ENCODE measurements at regions not wholly inside any gene's neighbourhood (a gene's known extent, or its start where the extent isn't known, plus 50 kb on each side); places are given as distances from the start of the nearest gene placed in this dataset.

GRCh38 chr3:43919029-43919428, 228.3 kb downstream of the ABHD5 start:
- TF ChIP-seq POLR2A (IDR thresholded peaks at IDR 0.05) (no peak), EP300 (IDR thresholded peaks at IDR 0.05) (no peak)
- H3K36me3 ChIP-seq, result no peaks in the 10 kb centered on the region
- peaks cover 0 to 11% (median 0%) of the 10 kb centered on the region in 3 donors for H3K9me3 ChIP-seq
- no peak overlapping the region for H3K27ac ChIP-seq
- ATAC-seq, result no peak
- peaks cover 49% of the 10 kb centered on the region for H3K27me3 ChIP-seq
- no peak overlapping the region for H3K4me3 ChIP-seq
- no peaks in the 10 kb centered on the region for H3K4me1 ChIP-seq
- whole genome bisulfite sequencing, 2 donors (ENCODE audit: low coverage in 1 of 2), result 60 to 74% methylated on average over 3 to 7 of the region's 7 CpGs

GRCh38 chr3:43921056-43921648, 230.4 kb downstream of the ABHD5 start:
- Histone ChIP-seq H3K4me3 (no peak overlapping the region), H3K4me1 (no peaks in the 10 kb centered on the region), H3K36me3 (no peaks in the 10 kb centered on the region), H3K9me3 (peaks cover 0 to 11% (median 0%) of the 10 kb centered on the region in 3 donors), H3K27me3 (peaks cover 62% of the 10 kb centered on the region), H3K27ac (no peak overlapping the region)
- 35% methylated on average over 6 of the region's 8 CpGs; no CpG with 5 or more reads in 1 of the 2 donors for WGBS, 2 donors (ENCODE audit: low coverage in 1 of 2)
- no peak for ATAC-seq
- TF ChIP-seq EP300 (IDR thresholded peaks at IDR 0.05), result no peak

GRCh38 chr3:43922374-43922773, 231.6 kb downstream of the ABHD5 start:
- 71% methylated on average over 3 of the region's 3 CpGs; no CpG with 5 or more reads in 1 of the 2 donors for WGBS, 2 donors (ENCODE audit: low coverage in 1 of 2)
- no peaks in the 10 kb centered on the region for H3K36me3 ChIP-seq
- H3K27me3 ChIP-seq, result peaks cover 65% of the 10 kb centered on the region
- H3K4me3 ChIP-seq, result no peak overlapping the region
- ATAC-seq, result no peak
- H3K9me3 ChIP-seq, result peaks cover 0 to 2% (median 0%) of the 10 kb centered on the region in 3 donors
- H3K4me1 ChIP-seq, result no peaks in the 10 kb centered on the region
- no peak overlapping the region for H3K27ac ChIP-seq
- TF ChIP-seq POLR2A (IDR thresholded peaks at IDR 0.05), result no peak
- TF ChIP-seq EP300 (IDR thresholded peaks at IDR 0.05), result no peak
- TF ChIP-seq POLR2AphosphoS5 (IDR thresholded peaks at IDR 0.05), result no peak
- TF ChIP-seq CTCF (IDR thresholded peaks at IDR 0.05), result no peak

GRCh38 chr3:43923104-43923882, 232.6 kb downstream of the ABHD5 start:
- Histone ChIP-seq H3K4me3 (no peak overlapping the region), H3K9me3 (no peaks in the 10 kb centered on the region), H3K4me1 (no peaks in the 10 kb centered on the region), H3K27me3 (peaks cover 65% of the 10 kb centered on the region), H3K36me3 (no peaks in the 10 kb centered on the region), H3K27ac (no peak overlapping the region)
- no peak for ATAC-seq
- WGBS, 2 donors (ENCODE audit: low coverage in 1 of 2), result 23 to 31% methylated on average over 9 of the region's 13 CpGs
- TF ChIP-seq POLR2A (IDR thresholded peaks at IDR 0.05), result no peak
- no peak for TF ChIP-seq CTCF (IDR thresholded peaks at IDR 0.05)
- no peak for TF ChIP-seq EP300 (IDR thresholded peaks at IDR 0.05)
- no peak for TF ChIP-seq POLR2AphosphoS5 (IDR thresholded peaks at IDR 0.05)

- peaks cover 44% of the 10 kb centered on the region for H3K27me3 ChIP-seq
- 33 to 51% methylated on average over 4 of the region's 5 CpGs for WGBS, 2 donors (ENCODE audit: low coverage in 1 of 2)
- no peak for ATAC-seq
- no peaks in the 10 kb centered on the region for H3K36me3 ChIP-seq
- no peak overlapping the region for H3K4me3 ChIP-seq
- H3K27ac ChIP-seq, result no peak overlapping the region
- H3K9me3 ChIP-seq, result no peaks in the 10 kb centered on the region
- no peaks in the 10 kb centered on the region for H3K4me1 ChIP-seq
- TF ChIP-seq EP300 (IDR thresholded peaks at IDR 0.05) (no peak), POLR2AphosphoS5 (IDR thresholded peaks at IDR 0.05) (no peak), CTCF (IDR thresholded peaks at IDR 0.05) (no peak), POLR2A (IDR thresholded peaks at IDR 0.05) (no peak)
These were observed 235.3 kb downstream of the ABHD5 start for GRCh38 chr3:43926055-43926454.

- H3K4me1 ChIP-seq, result no peaks in the 10 kb centered on the region
- WGBS, 2 donors (ENCODE audit: low coverage in 1 of 2), result 40 to 52% methylated on average over 2 to 3 of the region's 3 CpGs
- H3K36me3 ChIP-seq, result no peaks in the 10 kb centered on the region
- ATAC-seq, result no peak
- no peak overlapping the region for H3K27ac ChIP-seq
- H3K4me3 ChIP-seq, result no peak overlapping the region
- no peak for TF ChIP-seq CTCF (IDR thresholded peaks at IDR 0.05)
- TF ChIP-seq POLR2A (IDR thresholded peaks at IDR 0.05), result no peak
- TF ChIP-seq EP300 (IDR thresholded peaks at IDR 0.05), result no peak
- TF ChIP-seq POLR2AphosphoS5 (IDR thresholded peaks at IDR 0.05), result no peak
- no peaks in the 10 kb centered on the region for H3K27me3 ChIP-seq
- peaks cover 0 to 5% (median 0%) of the 10 kb centered on the region in 3 donors for H3K9me3 ChIP-seq
These were observed 242.2 kb downstream of the ABHD5 start for GRCh38 chr3:43932921-43933320.

All from gastroesophageal sphincter (tissue), 4 donors.